ENCODE measurements at regions not wholly inside any gene's neighbourhood (a gene's known extent, or its start where the extent isn't known, plus 50 kb on each side); places are given as distances from the start of the nearest gene placed in this dataset.

DNA sequence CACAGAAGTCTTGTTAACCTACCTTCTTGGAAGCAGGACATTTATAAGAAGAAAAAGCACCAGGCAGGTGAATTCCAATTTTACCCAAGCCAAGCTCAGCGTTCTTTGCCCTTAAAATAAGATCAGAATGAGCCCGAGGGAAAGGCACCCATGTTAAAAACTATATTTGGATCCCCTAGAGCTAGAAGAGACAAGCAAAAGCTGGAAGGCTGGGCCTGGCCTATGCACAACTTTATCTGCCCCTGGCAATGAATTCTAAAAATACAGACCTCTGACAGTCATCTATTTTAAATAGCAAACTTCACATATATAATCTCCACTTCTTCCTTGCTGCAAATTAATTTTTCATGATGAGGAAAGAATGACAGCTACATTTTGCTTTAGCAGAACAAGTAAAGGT, 180.9 kb downstream of the FGFR2 start:
- no peak overlapping the region for H4K8ac ChIP-seq (ENCODE audit: low read depth, low read length)
- WGBS (ENCODE audit: extremely low coverage, insufficient coverage, low lambda C conversion rate), result no CpG with 5 or more reads among the region's 2 CpGs
- H3K27ac ChIP-seq (ENCODE audit: low read depth, low read length), result no peak overlapping the region

GRCh38 chr10:121418126-121418777, 180.0 kb downstream of the FGFR2 start:
- Histone ChIP-seq H3K79me1 (ENCODE audit: low read length) (no peaks in the 10 kb centered on the region), H2BK120ac (ENCODE audit: low read depth, low read length) (no peak overlapping the region), H4K8ac (ENCODE audit: low read depth, low read length) (no peak overlapping the region), H3K4ac (ENCODE audit: low read depth, low read length) (no peak overlapping the region), H3K4me1 (ENCODE audit: control insufficient read depth, low read depth, low read length) (no peaks in the 10 kb centered on the region), H3K4me2 (ENCODE audit: low read length) (no peak overlapping the region), H2BK5ac (ENCODE audit: low read length) (no peak overlapping the region), H4K5ac (ENCODE audit: low read length) (no peak overlapping the region), H3K36me3 (ENCODE audit: control insufficient read depth, insufficient read depth, low read length) (no peaks in the 10 kb centered on the region), H3K4me3 (ENCODE audit: low read length) (no peak overlapping the region), H3K9ac (ENCODE audit: low read length) (no peak overlapping the region), H3K79me2 (ENCODE audit: control insufficient read depth, insufficient read depth, low read length) (no peaks in the 10 kb centered on the region), H3K56ac (ENCODE audit: low read length) (no peak overlapping the region), H3K18ac (ENCODE audit: low read length) (no peak overlapping the region), H3K27me3 (ENCODE audit: insufficient read depth, low read length, poor library complexity) (no peaks in the 10 kb centered on the region), H2BK15ac (replicated peaks; ENCODE audit: low read depth) (no peak overlapping the region), H2AK5ac (ENCODE audit: low read length) (no peak overlapping the region), H3K27ac (ENCODE audit: low read depth, low read length) (no peak overlapping the region), H3K23ac (ENCODE audit: low read length) (no peak overlapping the region)
- DNase-seq, result no peak
- no CpG with 5 or more reads among the region's 1 CpG for WGBS (ENCODE audit: extremely low coverage, insufficient coverage, low lambda C conversion rate)

More for the DNA sequence above, 180.9 kb downstream of the FGFR2 start:
- no peak overlapping the region for H3K23ac ChIP-seq (ENCODE audit: low read length)
- no peak overlapping the region for H3K4me3 ChIP-seq (ENCODE audit: low read length)
- H3K9ac ChIP-seq (ENCODE audit: low read length), result no peak overlapping the region
- no peaks in the 10 kb centered on the region for H3K79me2 ChIP-seq (ENCODE audit: control insufficient read depth, insufficient read depth, low read length)
- H2AK5ac ChIP-seq (ENCODE audit: low read length), result no peak overlapping the region
- no peak overlapping the region for H2BK120ac ChIP-seq (ENCODE audit: low read depth, low read length)
- no peaks in the 10 kb centered on the region for H3K27me3 ChIP-seq (ENCODE audit: insufficient read depth, low read length, poor library complexity)
- H3K4ac ChIP-seq (ENCODE audit: low read depth, low read length), result no peak overlapping the region
- no peaks in the 10 kb centered on the region for H3K4me1 ChIP-seq (ENCODE audit: control insufficient read depth, low read depth, low read length)
- no peak overlapping the region for H3K4me2 ChIP-seq (ENCODE audit: low read length)
- no peak overlapping the region for H3K56ac ChIP-seq (ENCODE audit: low read length)
- no peak for DNase-seq
- H3K18ac ChIP-seq (ENCODE audit: low read length), result no peak overlapping the region
- no peaks in the 10 kb centered on the region for H3K79me1 ChIP-seq (ENCODE audit: low read length)
- no peak overlapping the region for H2BK15ac ChIP-seq (replicated peaks; ENCODE audit: low read depth)
- H2BK5ac ChIP-seq (ENCODE audit: low read length), result no peak overlapping the region
- no peaks in the 10 kb centered on the region for H3K36me3 ChIP-seq (ENCODE audit: control insufficient read depth, insufficient read depth, low read length)
- H4K5ac ChIP-seq (ENCODE audit: low read length), result no peak overlapping the region

GRCh38 chr10:121420006-121420405, 178.2 kb downstream of the FGFR2 start:
- H4K8ac ChIP-seq (ENCODE audit: low read depth, low read length), result no peak overlapping the region
- H3K56ac ChIP-seq (ENCODE audit: low read length), result no peak overlapping the region
- no peaks in the 10 kb centered on the region for H3K36me3 ChIP-seq (ENCODE audit: control insufficient read depth, insufficient read depth, low read length)
- no peaks in the 10 kb centered on the region for H3K27me3 ChIP-seq (ENCODE audit: insufficient read depth, low read length, poor library complexity)
- no peak overlapping the region for H3K4me2 ChIP-seq (ENCODE audit: low read length)
- H3K4me3 ChIP-seq (ENCODE audit: low read length), result no peak overlapping the region
- H2BK120ac ChIP-seq (ENCODE audit: low read depth, low read length), result no peak overlapping the region
- no peak overlapping the region for H3K9ac ChIP-seq (ENCODE audit: low read length)
- H3K18ac ChIP-seq (ENCODE audit: low read length), result no peak overlapping the region
- H2BK15ac ChIP-seq (replicated peaks; ENCODE audit: low read depth), result no peak overlapping the region
- H3K79me1 ChIP-seq (ENCODE audit: low read length), result no peaks in the 10 kb centered on the region
- WGBS (ENCODE audit: extremely low coverage, insufficient coverage, low lambda C conversion rate), result no CpG with 5 or more reads among the region's 3 CpGs
- no peak overlapping the region for H2BK5ac ChIP-seq (ENCODE audit: low read length)
- no peak for DNase-seq
- H3K23ac ChIP-seq (ENCODE audit: low read length), result no peak overlapping the region
- H3K27ac ChIP-seq (ENCODE audit: low read depth, low read length), result no peak overlapping the region
- no peak overlapping the region for H4K5ac ChIP-seq (ENCODE audit: low read length)
- H3K79me2 ChIP-seq (ENCODE audit: control insufficient read depth, insufficient read depth, low read length), result no peaks in the 10 kb centered on the region
- H3K4ac ChIP-seq (ENCODE audit: low read depth, low read length), result no peak overlapping the region
- H3K4me1 ChIP-seq (ENCODE audit: control insufficient read depth, low read depth, low read length), result no peaks in the 10 kb centered on the region
- H2AK5ac ChIP-seq (ENCODE audit: low read length), result no peak overlapping the region

DNA sequence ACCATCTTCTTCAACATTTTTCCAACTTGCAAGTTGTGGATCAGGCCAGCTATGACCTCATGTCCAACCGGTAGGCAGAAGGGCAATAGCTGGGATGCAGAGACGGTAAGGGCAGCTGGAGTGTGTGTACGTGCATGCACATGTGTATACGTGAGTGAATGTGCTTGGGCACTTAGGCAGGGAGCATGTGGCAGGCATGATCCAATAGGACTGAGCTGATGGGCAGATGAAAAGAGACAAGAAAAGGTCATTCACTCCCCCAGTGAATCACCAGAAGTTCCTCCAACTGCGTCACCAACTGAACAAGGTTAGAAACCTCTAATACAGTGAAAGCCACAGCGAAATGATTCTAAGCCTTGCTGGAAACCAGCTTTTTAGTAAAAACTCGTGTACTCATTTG, 176.1 kb downstream of the FGFR2 start:
- Histone ChIP-seq H3K4ac (ENCODE audit: low read depth, low read length) (no peak overlapping the region), H3K27ac (ENCODE audit: low read depth, low read length) (no peak overlapping the region), H3K9ac (ENCODE audit: low read length) (no peak overlapping the region), H3K18ac (ENCODE audit: low read length) (no peak overlapping the region), H4K5ac (ENCODE audit: low read length) (no peak overlapping the region), H3K4me2 (ENCODE audit: low read length) (no peak overlapping the region), H3K4me1 (ENCODE audit: control insufficient read depth, low read depth, low read length) (no peaks in the 10 kb centered on the region), H3K27me3 (ENCODE audit: insufficient read depth, low read length, poor library complexity) (no peaks in the 10 kb centered on the region), H3K79me2 (ENCODE audit: control insufficient read depth, insufficient read depth, low read length) (no peaks in the 10 kb centered on the region), H4K8ac (ENCODE audit: low read depth, low read length) (no peak overlapping the region), H2BK5ac (ENCODE audit: low read length) (no peak overlapping the region), H3K23ac (ENCODE audit: low read length) (no peak overlapping the region), H2AK5ac (ENCODE audit: low read length) (no peak overlapping the region), H2BK15ac (replicated peaks; ENCODE audit: low read depth) (no peak overlapping the region), H3K36me3 (ENCODE audit: control insufficient read depth, insufficient read depth, low read length) (no peaks in the 10 kb centered on the region), H3K4me3 (ENCODE audit: low read length) (no peak overlapping the region), H2BK120ac (ENCODE audit: low read depth, low read length) (no peak overlapping the region), H3K79me1 (ENCODE audit: low read length) (no peaks in the 10 kb centered on the region), H3K56ac (ENCODE audit: low read length) (no peak overlapping the region)
- DNase-seq, result no peak
- WGBS (ENCODE audit: extremely low coverage, insufficient coverage, low lambda C conversion rate), result no CpG with 5 or more reads among the region's 7 CpGs

DNA sequence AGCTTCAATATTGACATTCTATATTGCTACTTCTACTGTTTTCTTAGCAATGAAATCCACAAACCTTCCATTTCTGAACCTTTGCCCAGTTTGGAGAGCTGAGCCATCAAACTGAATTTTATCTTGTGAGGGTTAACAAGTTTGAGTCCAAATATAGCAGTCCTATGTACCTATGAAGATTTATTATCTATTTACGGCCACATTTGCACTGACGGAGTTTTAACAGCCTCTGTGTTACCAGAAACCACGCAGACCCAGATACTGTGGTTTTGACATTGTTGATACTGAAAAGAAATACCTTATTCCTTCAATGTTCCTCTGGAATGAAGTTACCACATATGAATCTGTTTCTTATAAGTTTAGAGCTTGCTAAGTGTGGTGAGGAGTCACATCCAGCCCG, 172.6 kb downstream of the FGFR2 start:
- Histone ChIP-seq H2BK120ac (ENCODE audit: low read depth, low read length) (no peak overlapping the region), H3K4me1 (ENCODE audit: control insufficient read depth, low read depth, low read length) (no peaks in the 10 kb centered on the region), H3K79me2 (ENCODE audit: control insufficient read depth, insufficient read depth, low read length) (no peaks in the 10 kb centered on the region), H3K18ac (ENCODE audit: low read length) (no peak overlapping the region), H4K5ac (ENCODE audit: low read length) (no peak overlapping the region), H3K4ac (ENCODE audit: low read depth, low read length) (no peak overlapping the region), H3K27me3 (ENCODE audit: insufficient read depth, low read length, poor library complexity) (no peaks in the 10 kb centered on the region), H4K8ac (ENCODE audit: low read depth, low read length) (no peak overlapping the region), H2BK5ac (ENCODE audit: low read length) (no peak overlapping the region), H3K36me3 (ENCODE audit: control insufficient read depth, insufficient read depth, low read length) (no peaks in the 10 kb centered on the region), H3K79me1 (ENCODE audit: low read length) (no peaks in the 10 kb centered on the region), H3K9ac (ENCODE audit: low read length) (no peak overlapping the region), H3K4me3 (ENCODE audit: low read length) (no peak overlapping the region), H3K27ac (ENCODE audit: low read depth, low read length) (no peak overlapping the region), H2AK5ac (ENCODE audit: low read length) (no peak overlapping the region), H3K4me2 (ENCODE audit: low read length) (no peak overlapping the region), H3K23ac (ENCODE audit: low read length) (no peak overlapping the region), H2BK15ac (replicated peaks; ENCODE audit: low read depth) (no peak overlapping the region), H3K56ac (ENCODE audit: low read length) (no peak overlapping the region)
- DNase-seq, result no peak
- WGBS (ENCODE audit: extremely low coverage, insufficient coverage, low lambda C conversion rate), result no CpG with 5 or more reads among the region's 4 CpGs

DNA sequence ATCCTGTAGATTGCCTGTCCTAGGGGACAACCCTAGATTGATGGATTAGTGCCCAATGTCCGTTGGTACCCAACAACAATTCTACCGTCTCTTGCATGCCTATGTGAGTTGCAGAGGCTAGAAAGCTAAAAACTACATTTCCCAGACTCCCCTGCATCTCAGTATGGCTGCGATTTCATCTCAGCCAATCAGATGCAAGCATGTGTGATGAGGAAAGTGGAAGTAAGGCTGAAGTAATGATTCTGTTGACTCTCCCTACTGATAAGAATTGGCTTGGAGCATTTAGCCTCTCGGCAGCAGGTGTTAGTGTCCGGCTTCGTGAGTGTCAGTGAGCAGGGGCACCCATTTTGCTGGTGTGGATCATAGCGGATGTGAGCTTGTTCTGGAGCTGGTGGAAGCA, 171.9 kb downstream of the FGFR2 start:
- Histone ChIP-seq H3K56ac (ENCODE audit: low read length) (no peak overlapping the region), H3K79me2 (ENCODE audit: control insufficient read depth, insufficient read depth, low read length) (no peaks in the 10 kb centered on the region), H2AK5ac (ENCODE audit: low read length) (no peak overlapping the region), H3K36me3 (ENCODE audit: control insufficient read depth, insufficient read depth, low read length) (no peaks in the 10 kb centered on the region), H3K9ac (ENCODE audit: low read length) (no peak overlapping the region), H3K4ac (ENCODE audit: low read depth, low read length) (no peak overlapping the region), H3K4me2 (ENCODE audit: low read length) (no peak overlapping the region), H3K23ac (ENCODE audit: low read length) (no peak overlapping the region), H3K18ac (ENCODE audit: low read length) (no peak overlapping the region), H3K4me3 (ENCODE audit: low read length) (no peak overlapping the region), H2BK120ac (ENCODE audit: low read depth, low read length) (no peak overlapping the region), H3K4me1 (ENCODE audit: control insufficient read depth, low read depth, low read length) (no peaks in the 10 kb centered on the region), H4K5ac (ENCODE audit: low read length) (no peak overlapping the region), H3K27ac (ENCODE audit: low read depth, low read length) (no peak overlapping the region), H3K79me1 (ENCODE audit: low read length) (no peaks in the 10 kb centered on the region), H4K8ac (ENCODE audit: low read depth, low read length) (no peak overlapping the region), H3K27me3 (ENCODE audit: insufficient read depth, low read length, poor library complexity) (no peaks in the 10 kb centered on the region), H2BK5ac (ENCODE audit: low read length) (no peak overlapping the region), H2BK15ac (replicated peaks; ENCODE audit: low read depth) (no peak overlapping the region)
- no CpG with 5 or more reads among the region's 7 CpGs for WGBS (ENCODE audit: extremely low coverage, insufficient coverage, low lambda C conversion rate)
- DNase-seq, result peak; percentile 72
